ENCODE measurements at regions not wholly inside any gene's neighbourhood (a gene's known extent, or its start where the extent isn't known, plus 50 kb on each side); places are given as distances from the start of the nearest gene placed in this dataset.

DNA sequence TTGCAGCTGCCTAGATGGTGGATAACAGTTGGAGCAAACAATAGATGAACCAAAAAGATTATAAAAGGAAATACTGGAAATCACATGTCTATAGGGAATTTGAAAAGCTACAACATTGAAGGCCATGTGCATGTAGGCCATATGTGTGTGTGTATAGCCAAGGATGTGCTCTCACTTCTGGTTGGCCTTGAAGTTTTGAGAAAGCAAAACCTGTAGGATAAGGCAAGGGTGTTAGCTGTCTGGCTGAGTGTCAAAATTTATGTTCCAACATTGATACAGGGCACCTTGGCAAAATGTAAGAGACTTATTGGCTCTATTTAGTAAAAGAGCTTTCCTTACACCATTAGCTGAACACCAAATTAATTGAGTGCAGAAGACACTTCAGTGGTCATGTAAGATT, 1723.6 kb upstream of the PCDH20 start:
- H2AK5ac ChIP-seq (ENCODE audit: low read depth, low read length) = no peak overlapping the region
- no peak overlapping the region for H3K4me2 ChIP-seq (ENCODE audit: low read depth, low read length)
- no TSS peak for BruUV-seq (replicated peaks)
- H2BK15ac ChIP-seq (ENCODE audit: low read depth, low read length) = no peak overlapping the region
- H3K79me1 ChIP-seq (ENCODE audit: low read depth in 1 of 2, low read length in 2 of 2) = no peaks in the 10 kb centered on the region
- no peaks in the 10 kb centered on the region for H3K36me3 ChIP-seq (ENCODE audit: control insufficient read depth, insufficient read depth, low read length)
- no peak overlapping the region for H2AFZ ChIP-seq (replicated peaks; ENCODE audit: low read length, poor library complexity)
- H2BK5ac ChIP-seq (ENCODE audit: low read depth, low read length, poor library complexity, severe bottlenecking) = no peak overlapping the region
- H3K56ac ChIP-seq (ENCODE audit: extremely low read depth, insufficient read depth, low read length) = no peak overlapping the region
- H4K5ac ChIP-seq (ENCODE audit: low read depth, low read length) = no peak overlapping the region
- no peaks in the 10 kb centered on the region for H3K9me1 ChIP-seq (ENCODE audit: insufficient read depth, low read length)
- H3K4ac ChIP-seq (ENCODE audit: low read depth, low read length) = no peak overlapping the region
- H3K18ac ChIP-seq (ENCODE audit: low read depth, low read length) = no peak overlapping the region
- no peak overlapping the region for H3K23ac ChIP-seq (ENCODE audit: low read depth, low read length)
- H3K4me3 ChIP-seq (ENCODE audit: insufficient read depth, low read depth, low read length) = no peak overlapping the region
- no peaks in the 10 kb centered on the region for H4K20me1 ChIP-seq (ENCODE audit: insufficient read depth, low read length)
- H3K9ac ChIP-seq (ENCODE audit: low read depth, low read length) = no peak overlapping the region
- no peaks in the 10 kb centered on the region for H3K4me1 ChIP-seq (ENCODE audit: control insufficient read depth, insufficient read depth, low read length)
- H4K8ac ChIP-seq (ENCODE audit: low read depth in 2 of 2, low read length in 2 of 2) = no peak overlapping the region
- DNase-seq (no peak), ATAC-seq (ENCODE audit: low read depth) (no peak)
- POLR2A ChIA-PET (ENCODE audit: unreplicated experiment) = no interaction called here
- no peak overlapping the region for H2BK120ac ChIP-seq (ENCODE audit: low read depth, low read length)
- no peak overlapping the region for H2BK20ac ChIP-seq (ENCODE audit: low read depth, low read length)
- TF ChIP-seq CHD1 (IDR thresholded peaks at IDR 0.05; ENCODE audit: low read depth, low read length) (no peak), RAD21 (IDR thresholded peaks at IDR 0.05; ENCODE audit: low read length) (no peak), MAZ (IDR thresholded peaks at IDR 0.05; ENCODE audit: borderline replicate concordance, low read depth, low read length) (no peak), FOS (IDR thresholded peaks at IDR 0.05; ENCODE audit: low read depth, low read length) (no peak), POLR2A (IDR thresholded peaks at IDR 0.05; ENCODE audit: low read depth, low read length) (no peak), NFE2L2 (IDR thresholded peaks at IDR 0.05; ENCODE audit: low read depth, low read length) (no peak), CEBPB (IDR thresholded peaks at IDR 0.05; ENCODE audit: low read depth, low read length) (no peak), RFX5 (IDR thresholded peaks at IDR 0.05; ENCODE audit: low read depth, low read length) (no peak), BHLHE40 (IDR thresholded peaks at IDR 0.05; ENCODE audit: low read depth, low read length) (no peak), CTCF (conservative IDR thresholded peaks at IDR 0.05; ENCODE audit: low read depth, low read length) (no peak), MXI1 (IDR thresholded peaks at IDR 0.05; ENCODE audit: borderline replicate concordance, low read depth, low read length) (no peak), USF2 (IDR thresholded peaks at IDR 0.05; ENCODE audit: low read depth, low read length) (no peak), SMC3 (IDR thresholded peaks at IDR 0.05; ENCODE audit: low read depth, low read length) (no peak)
- H3K27me3 ChIP-seq (ENCODE audit: control insufficient read depth, insufficient read depth, low read length) = no peaks in the 10 kb centered on the region
- no peak overlapping the region for H3K27ac ChIP-seq (ENCODE audit: insufficient read depth, low read length)
- intact Hi-C loops (cut with micrococcal nuclease) (no loop called here), in situ Hi-C loops (cut with MboI; ENCODE audit: low sequenced_read_pairs) (no loop called here), dilution Hi-C loops (cut with HindIII; ENCODE audit: low sequenced_read_pairs, unreplicated experiment) (no loop called here)
- H4K91ac ChIP-seq (ENCODE audit: insufficient read depth, low read depth, low read length) = no peak overlapping the region
- no peak overlapping the region for H2AK9ac ChIP-seq (replicated peaks; ENCODE audit: low read depth, low read length, poor library complexity)
- no peaks in the 10 kb centered on the region for H3K9me3 ChIP-seq (ENCODE audit: control insufficient read depth, insufficient read depth, low read length)
- CTCF ChIA-PET = no interaction called here
- no peak overlapping the region for H3K14ac ChIP-seq (replicated peaks; ENCODE audit: low read depth, low read length)
